ENCODE measurements at regions not wholly inside any gene's neighbourhood (a gene's known extent, or its start where the extent isn't known, plus 50 kb on each side); places are given as distances from the start of the nearest gene placed in this dataset.

- H2AFZ ChIP-seq (ENCODE audit: low read length) = no peak overlapping the region
- H3K4me1 ChIP-seq (ENCODE audit: insufficient read depth, low read length) = no peaks in the 10 kb centered on the region
- H2BK5ac ChIP-seq (ENCODE audit: insufficient read length, low read length) = no peak overlapping the region
- no peaks in the 10 kb centered on the region for H3K79me2 ChIP-seq (ENCODE audit: insufficient read depth, low read length)
- H2BK20ac ChIP-seq (ENCODE audit: low read depth, low read length, poor library complexity, severe bottlenecking) = no peak overlapping the region
- no CpG with 5 or more reads among the region's 19 CpGs for WGBS (ENCODE audit: extremely low coverage, insufficient read length, low lambda C conversion rate)
- peaks cover 2% of the 10 kb centered on the region for H4K20me1 ChIP-seq (ENCODE audit: control insufficient read depth, insufficient read depth, insufficient read length)
- peaks cover 8% of the 10 kb centered on the region in 2 experiments; a peak in 3 of 4 replicates for H3K4me1 Mint-ChIP-seq
- H3T11ph ChIP-seq (ENCODE audit: low read length) = no peak overlapping the region
- H3K79me1 ChIP-seq (ENCODE audit: insufficient read depth, low read depth, low read length, poor library complexity, severe bottlenecking) = no peaks in the 10 kb centered on the region
- H3K4me3 Mint-ChIP-seq = no peak overlapping the region
- no peak overlapping the region; a peak in 1 of 7 replicates for H3K27ac Mint-ChIP-seq
- no peak overlapping the region; the same call in 1 of the 2 replicates for H3K14ac ChIP-seq (ENCODE audit: insufficient read depth, low read length)
- no peak overlapping the region for H4K8ac ChIP-seq (replicated peaks; ENCODE audit: insufficient read length, low read depth, low read length)
- H3K4ac ChIP-seq (ENCODE audit: low read depth, low read length) = no peak overlapping the region
- H4K5ac ChIP-seq (ENCODE audit: insufficient read length, low read depth, low read length) = no peak overlapping the region
- H3K23ac ChIP-seq (ENCODE audit: insufficient read length, low read depth, low read length) = no peak overlapping the region
- no peak overlapping the region for H3K9ac ChIP-seq (ENCODE audit: extremely low read depth, insufficient read length, low read length)
- peaks cover 13% of the 10 kb centered on the region for H3K27me3 Mint-ChIP-seq (ENCODE audit: low read depth)
- no peaks in the 10 kb centered on the region for H3K9me3 Mint-ChIP-seq
- no peak overlapping the region for H2BK12ac ChIP-seq (ENCODE audit: insufficient read length, low read depth, low read length)
- no peak for TF ChIP-seq CTCF (conservative IDR thresholded peaks at IDR 0.05)
- H3K18ac ChIP-seq (ENCODE audit: insufficient read length, low read depth, low read length) = no peak overlapping the region
- no peaks in the 10 kb centered on the region for H3K23me2 ChIP-seq (ENCODE audit: insufficient read length, low read depth, low read length, poor library complexity, severe bottlenecking)
- DNase-seq = no peak
- no peak overlapping the region for H2BK15ac ChIP-seq (ENCODE audit: low read depth, low read length)
- no peak overlapping the region for H3K27ac ChIP-seq (ENCODE audit: insufficient read length, low read depth, low read length)
- no peaks in the 10 kb centered on the region; a peak in 1 of 7 replicates for H3K36me3 Mint-ChIP-seq (ENCODE audit: insufficient read depth in 1 of 3, low read depth in 3 of 3)
- H4K91ac ChIP-seq (ENCODE audit: insufficient read length, low read depth, low read length) = no peak overlapping the region
- no peak overlapping the region for H2BK120ac ChIP-seq (ENCODE audit: low read depth, low read length, poor library complexity, severe bottlenecking)
- no peak overlapping the region for H3K4me2 ChIP-seq (ENCODE audit: insufficient read depth, insufficient read length, low read length)
- H3K9me3 ChIP-seq (ENCODE audit: control insufficient read depth, low read depth, low read length) = no peaks in the 10 kb centered on the region
- H3K27me3 ChIP-seq (ENCODE audit: insufficient read depth, low read length) = no peaks in the 10 kb centered on the region
- H3K56ac ChIP-seq (ENCODE audit: insufficient read length, low read depth, low read length) = no peak overlapping the region
- no peak overlapping the region for H2AK5ac ChIP-seq (ENCODE audit: insufficient read length, low read length)
Measured at GRCh38 chr10:124324856-124325632, 93.7 kb downstream of the OAT start.
